ENCODE measurements at regions not wholly inside any gene's neighbourhood (a gene's known extent, or its start where the extent isn't known, plus 50 kb on each side); places are given as distances from the start of the nearest gene placed in this dataset.

DNA sequence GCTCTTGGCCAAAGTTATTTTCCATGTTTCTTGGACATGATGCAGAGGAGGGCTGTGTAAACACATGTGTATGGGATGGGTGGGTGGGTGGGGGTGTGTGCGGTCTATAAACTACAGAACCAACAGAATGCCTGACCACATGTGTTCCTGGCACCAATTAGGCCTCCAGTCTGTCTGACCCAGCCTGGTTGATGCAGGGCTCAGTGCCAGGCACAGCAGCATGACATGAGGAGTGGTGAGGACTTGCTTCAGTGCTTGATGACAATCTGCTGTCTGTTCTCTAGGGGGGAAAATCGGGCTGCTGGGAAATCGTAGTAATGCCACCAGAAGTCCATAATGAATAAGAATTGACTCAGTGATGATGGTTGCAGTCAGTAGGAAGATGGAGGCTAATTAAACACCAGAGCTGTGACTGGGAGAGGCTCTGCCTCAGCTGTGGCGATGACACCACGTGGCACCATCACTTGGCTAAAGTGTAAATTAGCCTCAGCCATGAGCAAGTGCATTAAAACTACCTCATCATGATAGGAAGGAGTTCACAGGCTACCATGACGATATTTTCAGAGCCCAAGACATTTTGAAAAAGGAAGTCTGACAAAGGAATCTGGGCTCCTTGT is 260.1 kb upstream of the PODXL start:
- no peak for TF ChIP-seq CTBP1 (IDR thresholded peaks at IDR 0.05; ENCODE audit: borderline replicate concordance)
- TF ChIP-seq FOXA1 (IDR thresholded peaks at IDR 0.05) = no peak
- TF ChIP-seq SUZ12 (IDR thresholded peaks at IDR 0.05) = no peak
- no peak for TF ChIP-seq ARNT (IDR thresholded peaks at IDR 0.05)
- no peak for TF ChIP-seq TARDBP (IDR thresholded peaks at IDR 0.05)
- no peak for TF ChIP-seq FOXK2 (IDR thresholded peaks at IDR 0.05)
- TF ChIP-seq HDGF (IDR thresholded peaks at IDR 0.05; ENCODE audit: borderline replicate concordance) = no peak
- TF ChIP-seq NFRKB (IDR thresholded peaks at IDR 0.05) = no peak
- TF ChIP-seq FOXM1 (IDR thresholded peaks at IDR 0.05; ENCODE audit: borderline replicate concordance) = no peak
